HT-29 (cell line): ENCODE measurements at regions not wholly inside any gene's neighbourhood (a gene's known extent, or its start where the extent isn't known, plus 50 kb on each side); places are given as distances from the start of the nearest gene placed in this dataset.
"Not testable (repeated sequence)": the region's sequence is repeated elsewhere in the genome, so short reads cannot be mapped to it uniquely, and the experiment has no call there.

Experiments used
- DNase-seq: peaks from one replicate; pipeline ENCODE4 v3.0.0-alpha.2; 2015; ENCODE audit warnings: low spot score

DNA sequence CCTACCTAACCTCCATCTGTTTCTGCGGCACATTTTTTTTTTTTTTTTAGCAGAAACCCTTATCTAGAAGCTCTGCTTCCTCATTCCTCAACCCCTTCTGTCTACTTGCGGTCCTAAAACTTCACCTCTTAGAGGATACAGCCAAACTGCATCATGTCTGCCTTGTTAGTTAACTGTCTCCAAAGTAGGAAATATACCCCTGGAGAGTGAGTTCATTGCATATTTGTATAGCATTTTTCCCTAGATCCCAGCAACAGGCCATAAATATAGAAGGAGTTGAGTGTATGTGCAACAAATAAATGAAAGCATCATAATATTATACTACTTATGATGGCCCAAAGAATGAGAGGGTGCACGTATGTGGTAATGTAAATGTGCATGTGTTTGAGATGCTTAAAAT is 1288.6 kb upstream of the GJE1 start:
- no peak for DNase-seq

DNA sequence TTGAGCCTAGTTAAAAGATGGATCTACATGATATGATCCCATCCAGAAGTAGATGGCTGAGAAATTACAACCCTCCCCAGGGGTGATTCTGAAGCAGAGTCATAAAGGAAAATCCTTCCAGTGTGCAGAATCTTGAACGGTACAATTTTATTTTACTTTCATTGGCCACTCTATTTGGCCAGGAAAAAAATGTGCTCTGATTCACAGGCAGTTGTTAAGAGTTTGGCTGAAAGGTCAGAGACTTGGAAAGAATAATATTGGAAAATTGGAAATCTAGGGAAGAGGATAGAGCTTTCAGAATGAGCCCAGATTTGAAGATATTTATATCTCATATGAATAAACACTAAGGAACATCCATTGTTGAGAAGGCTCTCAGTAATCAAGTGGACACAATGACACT is 1299.3 kb upstream of the GJE1 start:
- no peak for DNase-seq

DNA sequence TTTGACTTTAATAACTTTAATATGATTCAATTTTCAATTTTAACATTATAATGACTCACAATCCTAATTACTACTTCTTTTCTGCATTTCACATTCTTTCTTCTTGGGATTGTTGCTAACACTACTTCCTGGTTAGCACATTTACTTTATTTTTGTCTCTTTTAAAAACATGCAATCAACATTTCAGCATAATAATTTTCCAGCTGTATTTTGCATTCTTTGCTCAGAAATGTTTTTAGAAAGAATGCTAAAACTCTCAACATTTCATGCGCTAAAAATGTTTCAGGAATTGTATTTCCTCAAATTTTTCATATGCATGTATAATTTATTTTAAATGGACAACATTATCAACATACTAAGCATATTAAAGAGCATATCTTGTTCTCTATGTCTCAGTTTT is 1302.1 kb upstream of the GJE1 start:
- DNase-seq = no peak

DNA sequence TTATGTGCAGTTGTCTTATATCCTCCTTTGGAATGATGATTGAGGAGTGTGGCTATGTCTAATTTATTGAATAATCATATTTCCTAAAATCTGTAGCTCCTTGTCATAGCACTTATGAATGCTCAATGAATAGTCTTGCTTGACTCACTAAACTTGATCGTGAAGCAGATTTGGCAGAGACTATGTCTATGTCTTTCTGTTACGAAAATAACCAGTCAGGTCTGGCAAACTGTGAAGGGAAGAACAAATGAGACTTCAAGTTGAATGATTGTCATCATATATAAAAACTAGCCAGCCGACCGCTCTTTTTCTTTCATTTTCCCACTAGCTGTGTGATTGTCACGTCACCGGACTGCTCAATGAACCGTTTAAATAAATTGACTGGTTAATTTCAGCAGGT is 1303.9 kb upstream of the GJE1 start:
- DNase-seq = no peak

- no peak for DNase-seq
These were observed 1305.1 kb upstream of the GJE1 start for GRCh38 chr6:140827593-140827992.

DNA sequence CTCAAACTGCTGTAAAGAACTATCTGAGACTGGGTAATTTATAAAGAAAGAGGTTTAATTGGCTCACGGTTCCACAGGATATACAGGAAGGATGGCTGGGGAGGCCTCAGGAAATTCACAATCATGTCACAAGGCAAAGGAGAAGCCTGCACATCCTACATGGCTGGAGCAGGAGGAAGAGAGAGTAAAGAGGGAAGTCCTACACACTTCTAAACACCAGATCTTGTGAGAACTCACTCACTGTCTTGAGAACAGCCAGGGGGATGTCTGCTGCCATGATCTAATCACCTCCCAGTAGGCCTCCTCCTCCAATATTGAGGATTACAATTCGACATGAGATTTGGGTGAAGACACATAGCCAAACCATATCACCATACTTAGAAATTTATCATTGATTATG is 1307.0 kb upstream of the GJE1 start:
- DNase-seq = no peak

GRCh38 chr6:140824595-140824994 is 1308.1 kb upstream of the GJE1 start:
- no peak for DNase-seq

DNA sequence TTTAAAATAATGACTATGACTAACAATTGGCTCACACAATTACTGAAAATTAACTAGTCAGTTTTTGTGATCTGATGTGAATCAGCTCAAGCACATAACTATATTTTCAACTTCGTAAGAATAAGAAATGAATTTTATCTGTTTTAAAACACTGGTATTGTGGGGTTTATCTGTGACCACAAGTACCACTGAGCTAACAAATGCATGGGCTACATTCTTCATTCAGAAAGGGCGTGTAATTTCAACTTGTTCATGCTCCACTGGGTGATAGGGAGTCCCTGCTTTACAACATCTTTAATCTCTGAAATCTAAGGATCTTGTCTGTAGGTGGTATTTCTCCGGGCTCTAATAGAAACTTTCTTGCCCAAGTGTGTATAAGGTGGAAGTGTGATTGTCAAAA is 1311.5 kb upstream of the GJE1 start:
- no peak for DNase-seq

GRCh38 chr6:140817176-140817575 is 1315.5 kb upstream of the GJE1 start:
- DNase-seq = no peak

DNA sequence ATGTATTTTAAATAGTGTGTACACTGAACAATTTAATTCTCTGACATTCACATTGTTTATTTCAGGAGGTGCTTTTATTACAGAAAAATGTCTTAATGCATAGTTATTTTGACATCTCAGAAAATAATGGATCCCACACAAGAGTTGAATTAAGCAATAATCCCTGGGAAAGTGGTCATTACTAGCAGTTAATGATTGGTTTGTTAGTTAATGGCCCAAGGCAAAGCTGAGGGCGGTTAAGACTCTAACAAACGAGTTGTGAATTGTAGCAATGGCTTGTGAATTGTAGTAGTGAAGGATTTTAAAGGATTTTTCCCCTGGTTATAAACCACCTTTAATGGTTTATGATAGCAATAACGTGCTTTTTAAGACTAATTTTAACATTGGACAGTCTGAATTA is 1316.0 kb upstream of the GJE1 start:
- no peak for DNase-seq

GRCh38 chr6:140812636-140813035 is 1320.1 kb upstream of the GJE1 start:
- no peak for DNase-seq

DNA sequence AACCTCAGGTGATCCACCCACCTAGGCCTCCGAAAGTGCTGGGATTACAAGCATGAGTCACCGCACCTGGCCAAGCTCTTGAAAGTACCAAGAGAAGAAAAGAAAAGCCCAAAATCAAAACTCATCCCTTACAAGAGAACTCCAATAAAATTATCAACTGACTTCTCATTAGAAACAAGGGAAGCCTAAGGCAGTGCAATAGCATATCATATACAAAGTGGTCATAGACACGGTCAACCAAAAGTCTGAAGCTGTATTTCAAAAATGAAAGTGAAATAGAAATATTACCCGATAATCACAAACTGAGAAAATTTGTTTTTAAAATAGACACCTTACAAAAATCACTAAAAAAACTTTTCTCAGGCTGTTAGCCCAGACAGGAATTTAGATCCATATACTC is 1321.1 kb upstream of the GJE1 start:
- DNase-seq = no peak

DNA sequence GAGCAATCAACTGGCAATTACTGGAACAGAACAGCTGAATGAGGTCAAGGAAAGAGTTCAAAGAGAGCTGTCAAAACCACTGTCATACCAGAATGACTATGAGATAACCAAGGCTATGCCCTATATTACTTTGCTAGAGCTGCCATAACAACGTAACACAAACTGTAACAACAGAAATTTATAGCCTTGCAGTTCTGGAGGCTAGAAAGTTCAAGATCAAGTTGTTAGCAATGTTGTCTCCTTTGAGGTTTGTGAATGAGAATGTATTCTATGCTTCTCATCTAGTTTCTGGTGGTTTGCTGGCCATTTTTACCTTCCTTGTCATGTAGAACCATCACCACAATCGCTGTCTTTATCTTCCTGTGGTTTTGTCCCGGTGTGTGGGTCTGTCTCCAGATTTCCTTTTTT is 1323.0 kb upstream of the GJE1 start:
- DNase-seq = no peak

DNA sequence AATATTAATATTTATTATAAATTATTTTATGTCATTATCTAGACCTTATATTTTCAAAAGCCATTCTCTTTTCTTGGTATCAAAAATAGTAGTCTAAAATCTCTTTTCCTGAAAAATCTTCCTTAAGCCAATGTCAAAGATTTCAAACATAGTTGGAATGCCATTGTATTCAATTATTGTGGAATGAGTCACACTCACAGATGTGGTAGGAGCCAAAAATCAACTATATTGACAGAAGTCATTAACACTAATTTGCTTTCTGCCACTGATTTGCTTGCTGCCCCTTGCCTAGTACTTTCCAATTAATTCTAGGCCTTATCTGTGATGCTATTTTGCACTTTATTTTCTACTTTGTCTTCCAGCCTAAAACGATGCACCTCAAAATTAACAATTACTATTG is 1326.3 kb upstream of the GJE1 start:
- no peak for DNase-seq

DNA sequence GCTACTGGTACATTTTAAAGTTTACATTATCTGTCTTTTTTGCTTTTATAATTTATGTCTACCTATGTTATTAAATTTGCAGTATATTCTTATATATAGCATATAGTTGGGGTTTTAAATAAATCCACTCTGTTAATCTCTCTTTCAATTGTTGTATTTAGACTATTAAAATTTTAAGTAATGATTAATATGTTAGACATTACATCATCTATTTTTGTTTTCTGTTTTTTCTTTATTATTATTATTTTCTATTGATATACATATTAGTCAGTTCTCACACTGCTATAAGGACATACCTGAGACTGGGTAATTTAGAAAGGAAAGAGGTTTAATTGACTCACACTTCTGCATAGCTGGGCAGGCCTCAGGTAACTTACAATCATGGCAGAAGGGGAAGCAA is 1338.2 kb upstream of the GJE1 start:
- no peak for DNase-seq

GRCh38 chr6:140790109-140790508 is 1342.6 kb upstream of the GJE1 start:
- DNase-seq = no peak

- DNase-seq = no peak
These were observed 1343.3 kb upstream of the GJE1 start for GRCh38 chr6:140789466-140789865.

DNA sequence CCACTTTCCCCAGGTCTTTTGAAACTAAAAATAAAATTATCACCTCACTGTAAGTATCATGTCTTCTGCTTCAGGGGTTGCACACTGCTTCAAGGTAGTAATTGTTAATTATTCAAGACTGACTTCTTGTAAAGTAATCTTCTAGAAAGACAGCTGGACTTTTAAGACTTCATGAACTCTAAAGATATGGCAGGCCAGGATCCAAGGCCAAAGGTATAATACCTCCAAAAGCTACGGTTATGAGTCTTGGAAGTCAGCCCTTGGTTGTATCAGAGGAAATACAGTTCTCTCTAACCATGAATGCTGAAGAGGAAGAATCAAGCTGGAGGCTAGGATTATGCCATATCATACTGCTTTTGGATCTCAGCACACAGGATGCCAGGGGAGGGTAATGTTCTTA is 1346.8 kb upstream of the GJE1 start:
- no peak for DNase-seq

GRCh38 chr6:140784573-140784972 is 1348.2 kb upstream of the GJE1 start:
- no peak for DNase-seq

GRCh38 chr6:140783504-140783903 is 1349.2 kb upstream of the GJE1 start:
- not testable (repeated sequence) for DNase-seq

DNA sequence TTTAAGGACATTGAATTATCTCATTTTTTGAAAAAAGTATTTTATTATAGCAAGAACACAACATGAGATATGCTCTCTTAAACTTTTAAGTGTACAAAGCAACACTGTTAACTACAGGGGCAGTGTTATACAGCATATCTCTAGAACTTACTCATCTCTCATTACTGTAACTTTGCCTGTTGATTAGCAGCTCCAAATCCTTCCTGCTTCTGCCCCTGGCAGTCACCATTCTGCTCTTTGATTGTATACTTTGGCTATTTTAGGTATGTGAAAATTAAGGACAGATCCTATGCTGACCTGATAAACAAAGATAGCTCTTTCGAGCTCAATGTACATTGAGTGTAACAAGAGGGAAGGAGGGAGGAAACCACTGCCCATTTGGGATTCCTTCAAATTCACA is 1349.8 kb upstream of the GJE1 start:
- no peak for DNase-seq

GRCh38 chr6:140779991-140780596 is 1352.6 kb upstream of the GJE1 start:
- no peak for DNase-seq

DNA sequence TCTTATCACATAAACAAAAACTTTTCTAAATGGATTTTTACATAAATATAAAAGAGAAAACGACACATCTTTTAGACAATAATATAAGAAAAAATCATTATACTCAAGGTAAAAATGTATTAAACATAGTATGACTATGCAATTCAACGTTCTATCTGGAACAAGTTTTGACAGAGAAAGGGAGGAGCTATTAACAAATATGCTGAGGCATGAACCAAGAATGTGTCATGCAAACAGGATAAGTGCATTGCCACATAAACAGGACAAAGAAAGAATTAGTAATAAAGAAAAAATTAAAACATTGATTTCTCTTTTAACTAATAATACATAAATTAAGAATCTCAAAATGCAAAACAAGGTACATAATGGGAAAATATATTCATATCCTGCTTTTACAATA is 1353.4 kb upstream of the GJE1 start:
- no peak for DNase-seq

- DNase-seq = no peak
These were observed 1354.9 kb upstream of the GJE1 start for GRCh38 chr6:140777780-140778179.

DNA sequence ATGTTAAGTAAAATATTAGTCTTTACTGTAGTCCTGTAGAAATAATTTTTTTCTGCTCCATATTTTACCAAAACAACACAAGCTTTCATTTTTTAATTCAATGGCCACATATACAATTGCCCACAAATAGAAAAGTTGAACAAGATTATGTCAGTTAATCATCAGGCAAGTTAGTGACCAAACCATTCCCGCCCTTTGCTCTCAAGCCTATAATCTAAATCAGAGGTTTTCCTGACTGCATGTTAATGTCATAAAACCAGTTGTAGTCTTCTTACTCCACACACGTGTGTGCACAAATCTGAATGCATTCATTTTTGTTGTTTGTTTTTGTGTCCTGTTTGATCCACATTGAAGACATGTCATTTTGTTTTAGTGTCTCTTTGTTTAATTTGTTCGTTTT is 1357.7 kb upstream of the GJE1 start:
- DNase-seq = no peak
